NCI-H524 treated with DMSO at 0.1 percent for 48 hours (cell line): ENCODE measurements at regions not wholly inside any gene's neighbourhood (a gene's known extent, or its start where the extent isn't known, plus 50 kb on each side); places are given as distances from the start of the nearest gene placed in this dataset.
"Not testable (repeated sequence)": the region's sequence is repeated elsewhere in the genome, so short reads cannot be mapped to it uniquely, and the experiment has no call there.

ENCODE experiments used
- DNase-seq: peaks from one replicate; lab custom pipeline; 2025; lab: John Stamatoyannopoulos, UW

DNA sequence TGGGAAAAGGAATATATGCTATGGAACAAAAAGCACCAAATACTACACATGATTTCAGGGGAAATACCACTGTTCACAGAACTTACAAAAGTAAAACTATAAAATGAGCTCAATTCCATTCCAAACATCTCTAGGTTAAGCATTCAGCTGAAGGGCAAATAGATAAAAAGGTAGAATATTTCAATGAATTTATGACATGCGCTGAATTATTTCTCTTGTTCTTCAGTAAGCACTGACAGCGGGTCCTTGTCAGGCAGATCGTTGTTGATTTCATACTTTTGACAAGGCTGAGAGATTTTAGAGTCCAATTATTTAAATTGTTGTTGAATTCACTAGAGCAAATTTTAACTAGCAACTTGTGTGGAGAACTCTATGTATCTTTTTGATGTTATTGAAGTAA lies 449.6 kb downstream of the GUCY1A2 start:
- DNase-seq, result no peak

DNA sequence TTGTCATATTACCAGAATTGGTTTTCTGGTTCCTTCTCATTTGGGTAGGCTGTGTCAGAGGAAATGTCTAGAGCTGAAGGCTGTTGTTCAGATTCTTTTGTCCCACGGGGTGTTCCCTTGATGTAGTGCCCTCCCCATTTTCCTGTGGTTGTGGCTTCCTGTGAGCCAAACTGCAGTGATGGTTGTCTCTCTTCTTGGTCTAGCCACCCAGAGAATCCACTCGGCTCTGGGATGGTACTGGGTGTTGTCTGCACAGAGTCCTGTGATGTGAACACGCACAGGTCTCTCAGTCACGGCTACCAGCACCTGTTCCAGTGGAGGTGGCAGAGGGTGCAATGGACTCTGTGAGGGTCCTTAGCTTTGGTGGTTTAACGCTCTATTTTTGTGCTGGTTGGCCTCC lies 440.9 kb downstream of the GUCY1A2 start:
- DNase-seq, result not testable (repeated sequence)

DNA sequence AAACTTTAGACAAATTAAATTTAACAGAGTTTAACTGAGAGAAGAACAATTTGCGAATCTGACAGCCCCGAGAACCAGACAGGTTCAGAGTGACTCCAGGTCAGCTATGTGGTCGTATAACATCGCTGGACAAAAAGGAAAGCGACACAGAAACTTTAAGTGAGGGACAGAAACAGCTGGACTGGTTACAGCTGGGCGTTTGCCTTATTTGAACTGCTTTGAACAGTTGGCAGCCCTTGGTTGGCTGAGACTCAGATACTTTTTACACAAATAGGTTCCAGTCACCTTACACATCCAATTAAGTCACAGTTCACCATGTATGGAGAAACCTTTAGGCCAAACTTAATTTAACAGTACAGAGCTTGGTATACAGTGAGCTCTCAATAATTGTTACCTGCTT lies 436.9 kb downstream of the GUCY1A2 start:
- no peak for DNase-seq

DNA sequence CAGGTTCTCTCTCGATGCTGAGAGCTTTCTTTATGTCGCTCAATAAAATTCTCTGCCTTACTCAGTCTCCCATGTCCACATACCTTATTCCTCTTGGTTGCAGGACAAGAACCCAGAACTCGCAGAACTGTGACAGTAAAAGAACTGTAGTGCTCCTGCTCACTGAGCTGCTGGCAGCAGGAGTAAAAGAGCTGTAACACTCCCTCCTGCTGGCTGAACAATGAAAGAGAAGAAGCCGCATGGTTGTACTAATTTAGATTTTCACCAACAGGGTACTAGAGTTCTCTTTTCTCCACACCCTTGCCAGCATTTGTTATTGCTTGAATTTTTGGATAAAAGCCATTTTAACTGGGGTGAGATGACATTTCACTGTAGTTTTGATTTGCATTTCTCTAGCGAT lies 433.2 kb downstream of the GUCY1A2 start:
- no peak for DNase-seq

DNA sequence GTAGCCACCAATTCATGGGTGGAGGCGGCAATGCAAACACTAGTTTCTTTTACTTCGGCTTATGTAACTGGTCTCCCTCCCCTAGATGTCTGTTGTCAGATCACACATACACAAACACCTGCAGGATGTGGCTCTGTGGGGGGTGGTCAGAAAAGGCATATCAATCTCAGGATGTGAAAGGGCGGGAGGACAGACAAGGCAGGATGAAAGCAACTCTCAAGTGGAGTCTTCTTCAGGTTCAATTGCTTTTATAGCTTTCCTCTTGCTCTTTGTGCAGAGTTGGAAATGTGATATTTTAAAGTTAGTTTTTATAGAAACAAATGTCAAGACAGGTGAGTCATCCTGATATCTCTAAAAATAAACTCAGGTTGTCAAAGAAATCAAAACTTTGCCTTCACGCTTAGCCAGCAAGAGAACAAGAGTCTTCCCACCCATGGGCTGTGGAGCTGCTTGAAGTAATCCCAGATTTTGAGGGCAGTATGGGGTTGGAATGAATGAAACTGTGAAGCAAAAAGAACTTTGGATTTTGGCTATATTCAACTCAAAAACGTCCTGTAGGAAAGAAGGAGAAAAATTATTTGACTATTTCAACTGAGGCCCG lies 423.4 kb downstream of the GUCY1A2 start:
- DNase-seq, result no peak

DNA sequence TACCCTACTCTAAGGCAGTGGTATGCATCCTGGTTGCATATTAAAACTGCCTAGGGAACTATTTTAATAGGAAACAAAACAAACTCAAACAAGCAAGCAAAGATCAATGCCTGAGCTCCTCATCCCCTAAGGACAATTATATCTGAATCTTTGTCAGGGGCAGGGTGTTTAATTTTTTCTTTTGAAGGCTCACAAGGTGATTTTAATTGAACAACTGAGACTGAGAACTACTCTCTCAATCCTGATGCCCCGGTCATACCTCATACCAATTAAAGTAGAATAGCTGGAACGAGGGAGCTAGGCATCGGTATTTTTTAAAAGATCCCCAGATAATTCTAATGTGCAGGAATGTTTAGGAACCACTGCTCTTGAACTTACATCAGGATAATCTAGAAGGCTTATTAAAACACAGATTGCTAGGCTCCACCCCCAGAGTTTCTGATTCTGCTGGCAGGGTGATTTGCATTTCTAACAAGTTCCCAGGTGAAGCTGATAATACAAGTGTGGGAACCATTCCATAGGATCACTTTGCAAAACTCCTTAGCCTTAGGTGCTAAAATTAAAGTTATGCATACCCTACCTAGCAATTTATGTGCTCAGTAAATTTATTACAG lies 416.5 kb downstream of the GUCY1A2 start:
- no peak for DNase-seq

DNA sequence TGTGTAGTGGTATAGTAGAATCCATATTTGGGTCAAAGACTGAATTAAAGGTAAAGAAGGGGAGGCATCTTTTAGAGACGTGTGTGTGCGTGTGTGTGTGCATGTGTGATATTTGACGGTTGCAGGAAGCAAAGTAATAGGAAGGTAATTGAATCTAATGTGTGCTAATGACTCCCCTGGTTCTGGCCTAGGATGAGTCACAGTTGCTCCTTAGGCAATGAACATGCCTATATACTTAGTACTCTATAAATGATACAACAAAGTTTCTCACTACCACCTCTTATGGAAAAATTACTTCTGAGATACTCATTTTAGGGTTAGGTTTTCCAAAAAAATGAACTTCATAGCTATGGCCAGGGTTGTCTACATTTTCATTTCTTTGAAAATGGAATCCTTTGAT lies 409.6 kb downstream of the GUCY1A2 start:
- no peak for DNase-seq

DNA sequence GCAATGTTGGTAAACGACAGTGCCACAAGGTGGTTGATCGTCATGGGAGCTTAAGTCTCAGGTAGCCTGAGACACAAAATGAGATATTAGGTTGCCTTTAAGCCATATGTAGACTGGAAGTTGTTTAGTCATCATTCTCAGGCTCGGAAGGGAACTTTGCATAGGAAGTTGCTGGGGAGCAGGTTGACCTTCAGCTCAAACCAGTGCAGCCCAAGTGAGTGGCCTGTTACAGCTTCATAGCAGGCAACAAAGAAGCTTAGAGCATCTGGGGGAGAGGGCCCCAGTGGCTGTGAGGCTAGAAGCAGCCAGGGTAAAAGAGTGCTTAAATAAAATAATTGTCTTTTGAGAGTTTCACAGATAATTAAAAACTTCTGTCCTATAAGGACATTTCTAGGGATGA lies 404.0 kb downstream of the GUCY1A2 start:
- no peak for DNase-seq

DNA sequence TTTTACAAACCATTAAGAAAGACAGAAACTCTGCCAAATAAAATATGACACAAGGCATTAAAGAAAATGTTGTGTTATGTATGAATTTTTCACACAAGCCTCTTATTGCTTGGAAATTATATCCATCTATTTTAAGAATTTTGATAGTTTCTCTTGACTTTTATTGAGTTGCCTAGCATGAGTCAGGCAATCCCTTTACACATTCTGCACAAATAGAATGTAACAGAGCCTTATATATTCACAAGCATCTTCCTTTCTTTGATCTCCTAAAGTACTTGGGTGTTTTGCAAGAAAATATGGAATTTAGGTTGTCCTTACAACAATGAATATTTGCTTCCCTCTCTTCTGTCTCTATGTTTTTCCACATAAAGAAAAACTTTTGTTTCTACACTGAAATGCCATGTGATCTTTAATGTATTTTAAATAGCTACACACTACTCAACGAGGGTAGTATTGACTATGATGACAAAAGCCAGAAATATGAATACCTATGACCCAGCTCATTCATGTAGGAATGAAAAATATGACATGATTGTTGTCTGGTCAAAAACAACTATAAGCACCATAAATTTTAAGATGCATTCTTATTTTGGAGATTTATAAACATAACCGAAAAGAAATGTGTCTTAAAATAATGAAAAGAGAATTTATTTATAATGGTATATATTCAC lies 398.8 kb downstream of the GUCY1A2 start:
- DNase-seq, result no peak

DNA sequence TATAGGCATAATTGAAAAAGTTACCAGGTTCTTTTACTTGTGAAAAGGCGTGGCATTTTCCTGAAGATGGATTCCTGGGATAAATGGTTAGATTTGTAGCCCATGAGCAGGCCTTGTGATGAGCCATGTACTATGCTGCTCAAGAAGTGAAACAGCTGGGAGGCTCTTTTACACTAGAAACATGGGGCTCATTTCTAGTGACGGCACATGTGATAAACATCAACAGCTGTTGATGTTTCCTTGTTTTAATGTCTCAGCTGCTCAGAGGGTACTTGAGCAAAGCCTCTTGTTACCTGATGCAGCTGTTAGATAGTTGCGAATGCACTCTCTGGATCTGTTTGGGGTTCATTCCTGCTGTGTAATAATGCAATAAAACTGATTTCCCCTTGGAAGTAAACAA lies 396.8 kb downstream of the GUCY1A2 start:
- DNase-seq, result peak; percentile 65
